ENCODE measurements at regions not wholly inside any gene's neighbourhood (a gene's known extent, or its start where the extent isn't known, plus 50 kb on each side); places are given as distances from the start of the nearest gene placed in this dataset.

DNA sequence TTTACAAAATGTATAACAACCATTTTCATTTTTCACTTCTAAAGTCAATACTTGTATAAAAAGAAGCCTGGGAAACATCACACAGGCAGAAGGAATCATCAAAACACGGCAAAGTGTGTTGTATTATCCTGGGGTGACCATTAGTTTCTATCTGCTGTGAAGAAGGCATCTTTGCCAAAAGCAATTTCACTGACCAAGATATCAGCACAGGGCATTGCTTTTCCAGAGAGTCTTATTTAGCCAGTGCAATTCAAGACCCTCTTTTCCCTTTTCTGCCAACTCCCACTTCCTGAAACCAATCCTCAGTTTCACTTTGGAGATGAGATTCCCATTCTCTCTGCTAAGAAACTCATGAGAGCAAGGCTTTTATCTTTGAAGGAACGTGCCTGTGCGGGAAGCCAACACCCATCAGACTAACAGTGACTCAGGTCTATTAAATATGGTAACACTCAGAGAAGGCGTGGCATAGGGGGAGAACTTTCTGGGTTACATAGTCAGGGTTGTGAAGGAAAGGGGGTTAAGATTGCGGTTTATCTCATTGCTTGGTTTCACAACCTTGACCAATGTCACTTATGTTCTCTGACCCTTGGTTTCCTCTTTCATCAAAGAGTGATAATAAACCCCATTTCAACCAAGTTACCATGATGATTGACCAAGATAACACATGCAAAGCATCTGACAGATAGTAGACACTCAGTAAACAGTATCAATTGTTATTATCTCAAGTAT is 666.9 kb upstream of the KLF4 start:
- Histone ChIP-seq H3K27ac (ENCODE audit: extremely low read depth, low read depth, low read length) (no peak overlapping the region), H3K4me1 (ENCODE audit: control insufficient read depth, insufficient read depth, low read length) (no peaks in the 10 kb centered on the region), H3K4me3 (ENCODE audit: low read depth, low read length) (no peak overlapping the region), H3K36me3 (ENCODE audit: control insufficient read depth in 2 of 2, insufficient read depth in 1 of 2, low read length in 2 of 2) (no peaks in the 10 kb centered on the region), H3K9me3 (ENCODE audit: control insufficient read depth, insufficient read depth, low read depth, low read length) (no peaks in the 10 kb centered on the region)
- ChIA-PET POLR2A (no interaction called here), CTCF (interaction anchor here (0.7 kb wide), 1 partner anchor 247 kb away, joined by 4 read pairs; no protein-coding TSS in a partner anchor)
- TF ChIP-seq KLF1 (tag by site-specific recombination; IDR thresholded peaks at IDR 0.05), result 0 out of 2 replicates have a peak, but pooled peaks have one; percentile 25
- TF ChIP-seq ZIC2 (tag by site-specific recombination; IDR thresholded peaks at IDR 0.05), result no peak

DNA sequence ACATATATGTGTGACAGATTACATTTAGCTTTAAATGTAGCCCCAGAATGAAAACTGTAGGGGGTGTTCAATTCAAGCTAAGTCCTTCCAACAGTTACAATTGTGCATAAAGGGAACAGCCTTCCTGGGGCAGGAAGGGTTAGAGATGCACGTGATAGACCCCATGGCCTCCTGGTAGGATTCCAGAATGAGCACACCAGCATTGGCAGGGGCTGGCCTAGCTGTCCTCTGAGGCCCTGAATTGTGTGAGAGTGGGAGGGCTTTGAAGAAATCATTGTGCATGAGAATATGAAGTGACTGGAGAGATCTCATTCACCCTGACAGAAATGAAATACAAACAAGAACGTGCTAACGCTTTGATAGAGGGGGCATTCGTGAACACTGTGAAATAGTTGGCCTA is 663.8 kb upstream of the KLF4 start:
- Histone ChIP-seq H3K4me3 (ENCODE audit: low read depth, low read length) (no peak overlapping the region), H3K27ac (ENCODE audit: extremely low read depth, low read depth, low read length) (no peak overlapping the region), H3K4me1 (ENCODE audit: control insufficient read depth, insufficient read depth, low read length) (no peaks in the 10 kb centered on the region), H3K9me3 (ENCODE audit: control insufficient read depth, insufficient read depth, low read depth, low read length) (no peaks in the 10 kb centered on the region), H3K36me3 (ENCODE audit: control insufficient read depth in 2 of 2, insufficient read depth in 1 of 2, low read length in 2 of 2) (no peaks in the 10 kb centered on the region)
- ChIA-PET CTCF (no interaction called here), POLR2A (no interaction called here)
- no peak for TF ChIP-seq GLI4 (tag by site-specific recombination; IDR thresholded peaks at IDR 0.05)
- no peak for TF ChIP-seq ZNF350 (tag by site-specific recombination; IDR thresholded peaks at IDR 0.05)
- TF ChIP-seq ZNF529 (tag by site-specific recombination; IDR thresholded peaks at IDR 0.05; ENCODE audit: insufficient replicate concordance), result no peak
- TF ChIP-seq, protein P1, sequence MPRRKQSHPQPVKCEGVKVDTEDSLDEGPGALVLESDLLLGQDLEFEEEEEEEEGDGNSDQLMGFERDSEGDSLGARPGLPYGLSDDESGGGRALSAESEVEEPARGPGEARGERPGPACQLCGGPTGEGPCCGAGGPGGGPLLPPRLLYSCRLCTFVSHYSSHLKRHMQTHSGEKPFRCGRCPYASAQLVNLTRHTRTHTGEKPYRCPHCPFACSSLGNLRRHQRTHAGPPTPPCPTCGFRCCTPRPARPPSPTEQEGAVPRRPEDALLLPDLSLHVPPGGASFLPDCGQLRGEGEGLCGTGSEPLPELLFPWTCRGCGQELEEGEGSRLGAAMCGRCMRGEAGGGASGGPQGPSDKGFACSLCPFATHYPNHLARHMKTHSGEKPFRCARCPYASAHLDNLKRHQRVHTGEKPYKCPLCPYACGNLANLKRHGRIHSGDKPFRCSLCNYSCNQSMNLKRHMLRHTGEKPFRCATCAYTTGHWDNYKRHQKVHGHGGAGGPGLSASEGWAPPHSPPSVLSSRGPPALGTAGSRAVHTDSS (tag by site-specific recombination; IDR thresholded peaks at IDR 0.05), result no peak
- TF ChIP-seq, protein P2, sequence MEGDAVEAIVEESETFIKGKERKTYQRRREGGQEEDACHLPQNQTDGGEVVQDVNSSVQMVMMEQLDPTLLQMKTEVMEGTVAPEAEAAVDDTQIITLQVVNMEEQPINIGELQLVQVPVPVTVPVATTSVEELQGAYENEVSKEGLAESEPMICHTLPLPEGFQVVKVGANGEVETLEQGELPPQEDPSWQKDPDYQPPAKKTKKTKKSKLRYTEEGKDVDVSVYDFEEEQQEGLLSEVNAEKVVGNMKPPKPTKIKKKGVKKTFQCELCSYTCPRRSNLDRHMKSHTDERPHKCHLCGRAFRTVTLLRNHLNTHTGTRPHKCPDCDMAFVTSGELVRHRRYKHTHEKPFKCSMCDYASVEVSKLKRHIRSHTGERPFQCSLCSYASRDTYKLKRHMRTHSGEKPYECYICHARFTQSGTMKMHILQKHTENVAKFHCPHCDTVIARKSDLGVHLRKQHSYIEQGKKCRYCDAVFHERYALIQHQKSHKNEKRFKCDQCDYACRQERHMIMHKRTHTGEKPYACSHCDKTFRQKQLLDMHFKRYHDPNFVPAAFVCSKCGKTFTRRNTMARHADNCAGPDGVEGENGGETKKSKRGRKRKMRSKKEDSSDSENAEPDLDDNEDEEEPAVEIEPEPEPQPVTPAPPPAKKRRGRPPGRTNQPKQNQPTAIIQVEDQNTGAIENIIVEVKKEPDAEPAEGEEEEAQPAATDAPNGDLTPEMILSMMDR (tag by site-specific recombination; IDR thresholded peaks at IDR 0.05), result no peak
- no peak for TF ChIP-seq ZNF658 (tag by site-specific recombination; IDR thresholded peaks at IDR 0.05)
- no peak for TF ChIP-seq ZNF114 (tag by site-specific recombination; IDR thresholded peaks at IDR 0.05)
- no peak for TF ChIP-seq ZNF239 (tag by site-specific recombination; IDR thresholded peaks at IDR 0.05)
- TF ChIP-seq, protein P3, sequence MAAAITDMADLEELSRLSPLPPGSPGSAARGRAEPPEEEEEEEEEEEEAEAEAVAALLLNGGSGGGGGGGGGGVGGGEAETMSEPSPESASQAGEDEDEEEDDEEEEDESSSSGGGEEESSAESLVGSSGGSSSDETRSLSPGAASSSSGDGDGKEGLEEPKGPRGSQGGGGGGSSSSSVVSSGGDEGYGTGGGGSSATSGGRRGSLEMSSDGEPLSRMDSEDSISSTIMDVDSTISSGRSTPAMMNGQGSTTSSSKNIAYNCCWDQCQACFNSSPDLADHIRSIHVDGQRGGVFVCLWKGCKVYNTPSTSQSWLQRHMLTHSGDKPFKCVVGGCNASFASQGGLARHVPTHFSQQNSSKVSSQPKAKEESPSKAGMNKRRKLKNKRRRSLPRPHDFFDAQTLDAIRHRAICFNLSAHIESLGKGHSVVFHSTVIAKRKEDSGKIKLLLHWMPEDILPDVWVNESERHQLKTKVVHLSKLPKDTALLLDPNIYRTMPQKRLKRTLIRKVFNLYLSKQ (tag by site-specific recombination; IDR thresholded peaks at IDR 0.05; ENCODE audit: borderline replicate concordance), result no peak
- TF ChIP-seq, protein P4, sequence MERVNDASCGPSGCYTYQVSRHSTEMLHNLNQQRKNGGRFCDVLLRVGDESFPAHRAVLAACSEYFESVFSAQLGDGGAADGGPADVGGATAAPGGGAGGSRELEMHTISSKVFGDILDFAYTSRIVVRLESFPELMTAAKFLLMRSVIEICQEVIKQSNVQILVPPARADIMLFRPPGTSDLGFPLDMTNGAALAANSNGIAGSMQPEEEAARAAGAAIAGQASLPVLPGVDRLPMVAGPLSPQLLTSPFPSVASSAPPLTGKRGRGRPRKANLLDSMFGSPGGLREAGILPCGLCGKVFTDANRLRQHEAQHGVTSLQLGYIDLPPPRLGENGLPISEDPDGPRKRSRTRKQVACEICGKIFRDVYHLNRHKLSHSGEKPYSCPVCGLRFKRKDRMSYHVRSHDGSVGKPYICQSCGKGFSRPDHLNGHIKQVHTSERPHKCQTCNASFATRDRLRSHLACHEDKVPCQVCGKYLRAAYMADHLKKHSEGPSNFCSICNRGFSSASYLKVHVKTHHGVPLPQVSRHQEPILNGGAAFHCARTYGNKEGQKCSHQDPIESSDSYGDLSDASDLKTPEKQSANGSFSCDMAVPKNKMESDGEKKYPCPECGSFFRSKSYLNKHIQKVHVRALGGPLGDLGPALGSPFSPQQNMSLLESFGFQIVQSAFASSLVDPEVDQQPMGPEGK (tag by site-specific recombination; IDR thresholded peaks at IDR 0.05), result no peak
- no peak for TF ChIP-seq ZNF311 (tag by site-specific recombination; IDR thresholded peaks at IDR 0.05; ENCODE audit: borderline replicate concordance)
- TF ChIP-seq ZNF404 (tag by site-specific recombination; IDR thresholded peaks at IDR 0.05), result no peak
